ENCODE measurements at regions not wholly inside any gene's neighbourhood (a gene's known extent, or its start where the extent isn't known, plus 50 kb on each side); places are given as distances from the start of the nearest gene placed in this dataset.

DNA sequence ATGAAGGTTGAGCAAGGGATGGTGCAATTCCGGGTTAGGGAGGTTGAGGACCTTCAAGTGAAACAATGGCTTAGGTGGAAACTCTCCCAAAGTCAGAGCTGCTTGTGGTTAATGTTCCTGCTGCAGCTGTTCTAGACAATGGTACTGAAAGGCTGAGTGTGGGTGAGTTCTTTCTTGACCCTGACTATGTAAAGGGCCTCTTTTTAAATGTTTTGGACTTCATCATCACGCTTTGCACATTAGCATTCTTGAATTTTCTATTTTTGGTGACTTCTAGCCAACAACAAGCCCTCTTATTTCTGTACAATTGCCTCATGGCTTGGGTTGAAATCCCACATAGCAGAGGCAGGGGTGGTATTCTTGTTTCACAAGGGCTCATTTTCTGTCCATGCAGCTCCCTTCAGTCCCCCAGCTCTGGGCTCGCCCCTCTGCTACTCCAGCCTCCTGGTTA lies 136.3 kb upstream of the ANKRD55 start:
- Histone ChIP-seq H3K27ac (ENCODE audit: extremely low read length, insufficient read depth, low read length) (no peak overlapping the region), H3K79me2 (ENCODE audit: insufficient read depth, low read length) (no peaks in the 10 kb centered on the region), H2AFZ (ENCODE audit: low read length) (no peak overlapping the region), H3K9me3 (ENCODE audit: low read length) (no peaks in the 10 kb centered on the region), H3K36me3 (replicated peaks in 1 of 2; ENCODE audit: control insufficient read depth in 1 of 2, insufficient read depth in 2 of 2, low read length in 2 of 2) (no peaks in the 10 kb centered on the region), H4K20me1 (ENCODE audit: insufficient read depth, low read length) (no peaks in the 10 kb centered on the region), H3K4me1 (ENCODE audit: insufficient read depth, low read length) (peaks cover 17% of the 10 kb centered on the region), H3K4me3 (replicated peaks in 1 of 3; ENCODE audit: insufficient read depth in 1 of 3, low read depth in 2 of 3, low read length in 3 of 3) (no peak overlapping the region), H3K4me2 (ENCODE audit: low read depth, low read length) (no peak overlapping the region), H3K9ac (ENCODE audit: insufficient read depth, low read depth, low read length) (no peak overlapping the region), H3K27me3 (ENCODE audit: control insufficient read depth in 1 of 2, insufficient read depth in 2 of 2, low read length in 2 of 2) (no peaks in the 10 kb centered on the region)
- CTCF ChIA-PET (ENCODE audit: low intra/inter-chr PET ratio, low total read pairs) = no interaction called here
- POLR2A ChIA-PET = interaction anchor here (1.2 kb wide), 1 partner anchor 8 kb away, joined by 3 read pairs; no protein-coding TSS in a partner anchor
- FAIRE-seq (no peak), ATAC-seq (no peak), DNase-seq (ENCODE audit: low spot score) (no peak)
- WGBS (ENCODE audit: low lambda C conversion rate) = 100% methylated on average over 2 of the region's 3 CpGs
- no TSS peak for BruUV-seq (replicated peaks)
- no peak for TF ChIP-seq RXRB (CRISPR knock-in tag; IDR thresholded peaks at IDR 0.05; ENCODE audit: borderline replicate concordance)
- no peak for TF ChIP-seq TAF1 (CRISPR knock-in tag; IDR thresholded peaks at IDR 0.05)
- no peak for TF ChIP-seq ZFY (CRISPR knock-in tag; IDR thresholded peaks at IDR 0.05)
- TF ChIP-seq, protein P1, sequence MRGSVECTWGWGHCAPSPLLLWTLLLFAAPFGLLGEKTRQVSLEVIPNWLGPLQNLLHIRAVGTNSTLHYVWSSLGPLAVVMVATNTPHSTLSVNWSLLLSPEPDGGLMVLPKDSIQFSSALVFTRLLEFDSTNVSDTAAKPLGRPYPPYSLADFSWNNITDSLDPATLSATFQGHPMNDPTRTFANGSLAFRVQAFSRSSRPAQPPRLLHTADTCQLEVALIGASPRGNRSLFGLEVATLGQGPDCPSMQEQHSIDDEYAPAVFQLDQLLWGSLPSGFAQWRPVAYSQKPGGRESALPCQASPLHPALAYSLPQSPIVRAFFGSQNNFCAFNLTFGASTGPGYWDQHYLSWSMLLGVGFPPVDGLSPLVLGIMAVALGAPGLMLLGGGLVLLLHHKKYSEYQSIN (CRISPR knock-in tag; IDR thresholded peaks at IDR 0.05; ENCODE audit: borderline replicate concordance) = no peak
- no peak for TF ChIP-seq CREB1 (IDR thresholded peaks at IDR 0.05)
- no peak for TF ChIP-seq CREB1 (CRISPR knock-in tag; IDR thresholded peaks at IDR 0.05)
- no peak for TF ChIP-seq ZNF337 (CRISPR knock-in tag; IDR thresholded peaks at IDR 0.05; ENCODE audit: borderline replicate concordance, low read depth)
- TF ChIP-seq POLR2G (IDR thresholded peaks at IDR 0.05; ENCODE audit: low read depth, low read length) = no peak
- no peak for TF ChIP-seq ETV6 (CRISPR knock-in tag; conservative IDR thresholded peaks at IDR 0.05)
- TF ChIP-seq ZNF788 (CRISPR knock-in tag; IDR thresholded peaks at IDR 0.05; ENCODE audit: borderline replicate concordance) = no peak
- no peak for TF ChIP-seq PHF8 (CRISPR knock-in tag; IDR thresholded peaks at IDR 0.05)
- TF ChIP-seq, protein P2, sequence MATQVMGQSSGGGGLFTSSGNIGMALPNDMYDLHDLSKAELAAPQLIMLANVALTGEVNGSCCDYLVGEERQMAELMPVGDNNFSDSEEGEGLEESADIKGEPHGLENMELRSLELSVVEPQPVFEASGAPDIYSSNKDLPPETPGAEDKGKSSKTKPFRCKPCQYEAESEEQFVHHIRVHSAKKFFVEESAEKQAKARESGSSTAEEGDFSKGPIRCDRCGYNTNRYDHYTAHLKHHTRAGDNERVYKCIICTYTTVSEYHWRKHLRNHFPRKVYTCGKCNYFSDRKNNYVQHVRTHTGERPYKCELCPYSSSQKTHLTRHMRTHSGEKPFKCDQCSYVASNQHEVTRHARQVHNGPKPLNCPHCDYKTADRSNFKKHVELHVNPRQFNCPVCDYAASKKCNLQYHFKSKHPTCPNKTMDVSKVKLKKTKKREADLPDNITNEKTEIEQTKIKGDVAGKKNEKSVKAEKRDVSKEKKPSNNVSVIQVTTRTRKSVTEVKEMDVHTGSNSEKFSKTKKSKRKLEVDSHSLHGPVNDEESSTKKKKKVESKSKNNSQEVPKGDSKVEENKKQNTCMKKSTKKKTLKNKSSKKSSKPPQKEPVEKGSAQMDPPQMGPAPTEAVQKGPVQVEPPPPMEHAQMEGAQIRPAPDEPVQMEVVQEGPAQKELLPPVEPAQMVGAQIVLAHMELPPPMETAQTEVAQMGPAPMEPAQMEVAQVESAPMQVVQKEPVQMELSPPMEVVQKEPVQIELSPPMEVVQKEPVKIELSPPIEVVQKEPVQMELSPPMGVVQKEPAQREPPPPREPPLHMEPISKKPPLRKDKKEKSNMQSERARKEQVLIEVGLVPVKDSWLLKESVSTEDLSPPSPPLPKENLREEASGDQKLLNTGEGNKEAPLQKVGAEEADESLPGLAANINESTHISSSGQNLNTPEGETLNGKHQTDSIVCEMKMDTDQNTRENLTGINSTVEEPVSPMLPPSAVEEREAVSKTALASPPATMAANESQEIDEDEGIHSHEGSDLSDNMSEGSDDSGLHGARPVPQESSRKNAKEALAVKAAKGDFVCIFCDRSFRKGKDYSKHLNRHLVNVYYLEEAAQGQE (IDR thresholded peaks at IDR 0.05; ENCODE audit: borderline replicate concordance in 1 of 2, low read depth in 1 of 2, low read length in 2 of 2) = no peak
- TF ChIP-seq, protein P3, sequence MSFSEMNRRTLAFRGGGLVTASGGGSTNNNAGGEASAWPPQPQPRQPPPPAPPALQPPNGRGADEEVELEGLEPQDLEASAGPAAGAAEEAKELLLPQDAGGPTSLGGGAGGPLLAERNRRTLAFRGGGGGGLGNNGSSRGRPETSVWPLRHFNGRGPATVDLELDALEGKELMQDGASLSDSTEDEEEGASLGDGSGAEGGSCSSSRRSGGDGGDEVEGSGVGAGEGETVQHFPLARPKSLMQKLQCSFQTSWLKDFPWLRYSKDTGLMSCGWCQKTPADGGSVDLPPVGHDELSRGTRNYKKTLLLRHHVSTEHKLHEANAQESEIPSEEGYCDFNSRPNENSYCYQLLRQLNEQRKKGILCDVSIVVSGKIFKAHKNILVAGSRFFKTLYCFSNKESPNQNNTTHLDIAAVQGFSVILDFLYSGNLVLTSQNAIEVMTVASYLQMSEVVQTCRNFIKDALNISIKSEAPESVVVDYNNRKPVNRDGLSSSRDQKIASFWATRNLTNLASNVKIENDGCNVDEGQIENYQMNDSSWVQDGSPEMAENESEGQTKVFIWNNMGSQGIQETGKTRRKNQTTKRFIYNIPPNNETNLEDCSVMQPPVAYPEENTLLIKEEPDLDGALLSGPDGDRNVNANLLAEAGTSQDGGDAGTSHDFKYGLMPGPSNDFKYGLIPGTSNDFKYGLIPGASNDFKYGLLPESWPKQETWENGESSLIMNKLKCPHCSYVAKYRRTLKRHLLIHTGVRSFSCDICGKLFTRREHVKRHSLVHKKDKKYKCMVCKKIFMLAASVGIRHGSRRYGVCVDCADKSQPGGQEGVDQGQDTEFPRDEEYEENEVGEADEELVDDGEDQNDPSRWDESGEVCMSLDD (CRISPR knock-in tag; IDR thresholded peaks at IDR 0.05; ENCODE audit: borderline replicate concordance) = no peak
- TF ChIP-seq ATF5 (CRISPR knock-in tag; IDR thresholded peaks at IDR 0.05; ENCODE audit: low read depth) = no peak
- TF ChIP-seq MAFK (conservative IDR thresholded peaks at IDR 0.05 in 1 of 2, IDR thresholded peaks at IDR 0.05 in 1 of 2; ENCODE audit: low read length in 2 of 2) = no peak
- TF ChIP-seq ZNF552 (CRISPR knock-in tag; IDR thresholded peaks at IDR 0.05; ENCODE audit: borderline replicate concordance) = no peak
- in situ Hi-C loops (cut with HindIII; ENCODE audit: extremely low pct_ligation_motif_present, low pct_unique_long_range_greater_than_20kb) (no loop called here), intact Hi-C loops (cut with micrococcal nuclease; ENCODE audit: unreplicated experiment) (no loop called here)

Measured in HepG2 (cell line).